ENCODE measurements at regions not wholly inside any gene's neighbourhood (a gene's known extent, or its start where the extent isn't known, plus 50 kb on each side); places are given as distances from the start of the nearest gene placed in this dataset.
"Not testable (repeated sequence)": the region's sequence is repeated elsewhere in the genome, so short reads cannot be mapped to it uniquely, and the experiment has no call there.

GRCh38 chr9:85792057-85792456 is 50.3 kb upstream of the AGTPBP1 start:
- not testable (repeated sequence) for DNase-seq (ENCODE audit: low read depth in 1 of 2, low spot score in 1 of 2)

- peak in 1 of 2 donors; percentile 5 for DNase-seq (ENCODE audit: low read depth in 1 of 2, low spot score in 1 of 2)
These were observed 61.4 kb upstream of the AGTPBP1 start for GRCh38 chr9:85802978-85803695.

GRCh38 chr9:85804847-85805133 is 63.0 kb upstream of the AGTPBP1 start:
- DNase-seq (ENCODE audit: low read depth in 1 of 2, low spot score in 1 of 2) = not testable (repeated sequence)

- DNase-seq (ENCODE audit: low read depth in 1 of 2, low spot score in 1 of 2) = peak; percentile 50 to 56
These were observed 63.6 kb upstream of the AGTPBP1 start for GRCh38 chr9:85805134-85806005.

- not testable (repeated sequence) for DNase-seq (ENCODE audit: low read depth in 1 of 2, low spot score in 1 of 2)
These were observed 66.6 kb upstream of the AGTPBP1 start for GRCh38 chr9:85808329-85808728.

GRCh38 chr9:85813388-85813787 is 71.6 kb upstream of the AGTPBP1 start:
- not testable (repeated sequence) for DNase-seq (ENCODE audit: low read depth in 1 of 2, low spot score in 1 of 2)

- DNase-seq (ENCODE audit: low read depth in 1 of 2, low spot score in 1 of 2) = not testable (repeated sequence)
These were observed 73.0 kb upstream of the AGTPBP1 start for GRCh38 chr9:85814800-85815199.

- not testable (repeated sequence) for DNase-seq (ENCODE audit: low read depth in 1 of 2, low spot score in 1 of 2)
These were observed 77.2 kb upstream of the AGTPBP1 start for GRCh38 chr9:85818971-85819370.

GRCh38 chr9:85820598-85820997 is 78.8 kb upstream of the AGTPBP1 start:
- not testable (repeated sequence) for DNase-seq (ENCODE audit: low read depth in 1 of 2, low spot score in 1 of 2)

- DNase-seq (ENCODE audit: low read depth in 1 of 2, low spot score in 1 of 2) = not testable (repeated sequence)
These were observed 83.2 kb upstream of the AGTPBP1 start for GRCh38 chr9:85824949-85825348.

- not testable (repeated sequence) for DNase-seq (ENCODE audit: low read depth in 1 of 2, low spot score in 1 of 2)
These were observed 92.8 kb upstream of the AGTPBP1 start for GRCh38 chr9:85834591-85834990.

GRCh38 chr9:85843949-85844348 is 97.0 kb upstream of the NAA35 start:
- DNase-seq (ENCODE audit: low read depth in 1 of 2, low spot score in 1 of 2) = not testable (repeated sequence)

GRCh38 chr9:85847782-85848181 is 93.2 kb upstream of the NAA35 start:
- DNase-seq (ENCODE audit: low read depth in 1 of 2, low spot score in 1 of 2) = not testable (repeated sequence)

GRCh38 chr9:85858056-85858750 is 82.7 kb upstream of the NAA35 start:
- DNase-seq (ENCODE audit: low read depth in 1 of 2, low spot score in 1 of 2) = no peak

- no peak for DNase-seq (ENCODE audit: low read depth in 1 of 2, low spot score in 1 of 2)
These were observed 81.2 kb upstream of the NAA35 start for GRCh38 chr9:85859765-85860164.

GRCh38 chr9:85861882-85862281 is 79.1 kb upstream of the NAA35 start:
- DNase-seq (ENCODE audit: low read depth in 1 of 2, low spot score in 1 of 2) = not testable (repeated sequence)

GRCh38 chr9:85863875-85864274 is 77.1 kb upstream of the NAA35 start:
- no peak for DNase-seq (ENCODE audit: low read depth in 1 of 2, low spot score in 1 of 2)

GRCh38 chr9:85871008-85871407 is 69.9 kb upstream of the NAA35 start:
- DNase-seq (ENCODE audit: low read depth in 1 of 2, low spot score in 1 of 2) = no peak

- not testable (repeated sequence) for DNase-seq (ENCODE audit: low read depth in 1 of 2, low spot score in 1 of 2)
These were observed 69.3 kb upstream of the NAA35 start for GRCh38 chr9:85871683-85872082.

- DNase-seq (ENCODE audit: low read depth in 1 of 2, low spot score in 1 of 2) = no peak
These were observed 68.5 kb upstream of the NAA35 start for GRCh38 chr9:85872463-85872862.

- DNase-seq (ENCODE audit: low read depth in 1 of 2, low spot score in 1 of 2) = no peak
These were observed 64.3 kb upstream of the NAA35 start for GRCh38 chr9:85876628-85877027.
